Endothelial cell of umbilical vein (primary cell): ENCODE measurements at regions not wholly inside any gene's neighbourhood (a gene's known extent, or its start where the extent isn't known, plus 50 kb on each side); places are given as distances from the start of the nearest gene placed in this dataset.

Experiments used
- BruUV-seq: library from RNA; stranded (reverse); fragments of 400-500 nt; replicated peaks from 2 replicates; lab custom pipeline; 2021; lab: Mats Ljungman, UMichigan
- CTCF ChIA-PET: fragments of 300-600, 350-600 bp; sonication (Branson Sonifier 250); formaldehyde crosslinking; loops from one replicate; lab custom pipeline; 2021; ENCODE audit warnings: antibody characterized with exemption, inconsistent platforms; lab: Charles Lee
- POLR2A ChIA-PET: fragments of 300-600, 350-600 bp; sonication (Branson Sonifier 250); formaldehyde crosslinking; loops from one replicate; lab custom pipeline; 2021; ENCODE audit warnings: antibody characterized with exemption, inconsistent platforms; lab: Charles Lee
- DNase-seq: peaks from one replicate; pipeline ENCODE4 v3.0.0-alpha.2; 2011; ENCODE audit warnings: low read depth, low spot score
- FAIRE-seq: peaks from 2 replicates; lab custom pipeline; 2011; peaks lifted over from hg19 to GRCh38; lab: Jason Lieb, UNC
- H2AFZ ChIP-seq: 2 replicates; pipeline ENCODE4 v1.6.0; 2012; ENCODE audit warnings: low read depth, low read length, control low read depth, inconsistent platforms
- H3K27ac ChIP-seq: 2 replicates; pipeline ENCODE4 v1.5.1; 2011; ENCODE audit warnings: low read depth, mild to moderate bottlenecking, control low read depth, low read length, moderate library complexity; ENCODE audit not compliant: insufficient read depth
- H3K27me3 ChIP-seq, 2 experiments: 2 replicates each; pipeline versions ENCODE4 v1.6.0 to v1.6.1; 2011; ENCODE audit warnings: low read length in 2 of 2, mixed read lengths in 1 of 2; ENCODE audit not compliant: control insufficient read depth in 2 of 2, insufficient read depth in 2 of 2
- H3K36me3 ChIP-seq, 2 experiments: 2 replicates in 1 of 2; 3 replicates in 1 of 2; pipeline ENCODE4 v1.5.1; 2011; ENCODE audit warnings: low read length in 2 of 2, mild to moderate bottlenecking in 1 of 2, moderate library complexity in 1 of 2; ENCODE audit not compliant: control insufficient read depth in 2 of 2, insufficient read depth in 2 of 2; ENCODE audit errors: extremely low read depth in 1 of 2
- H3K4me1 ChIP-seq: 3 replicates; pipeline ENCODE4 v1.5.1; 2011; ENCODE audit warnings: mild to moderate bottlenecking, low read length; ENCODE audit not compliant: control insufficient read depth, insufficient read depth; ENCODE audit errors: extremely low read depth
- H3K4me2 ChIP-seq: 2 replicates; pipeline ENCODE4 v1.6.1; 2011; ENCODE audit warnings: low read length, control low read depth, mixed read lengths; ENCODE audit not compliant: insufficient read depth
- H3K4me3 ChIP-seq, 3 experiments: fragments of 200-600 bp in 1 of 3; sonication (generic), shearing (Covaris generic) in 1 of 3; replicated peaks in 1 of 3; 2 replicates each; pipeline ENCODE4 v1.5.1; 2011 to 2016; ENCODE audit warnings: control low read depth in 3 of 3, low read length in 3 of 3, mild to moderate bottlenecking in 2 of 3, inconsistent platforms in 1 of 3, low read depth in 1 of 3, moderate library complexity in 1 of 3; ENCODE audit not compliant: insufficient read depth in 1 of 3
- H3K79me2 ChIP-seq: 2 replicates; pipeline ENCODE4 v1.6.0; 2012; ENCODE audit warnings: low read length, inconsistent platforms; ENCODE audit not compliant: control insufficient read depth, insufficient read depth
- H3K9ac ChIP-seq: replicated peaks from 2 replicates; pipeline ENCODE3; 2011; ENCODE audit warnings: low read length, control low read depth; ENCODE audit not compliant: insufficient read depth; ENCODE audit errors: extremely low read depth
- H3K9me1 ChIP-seq: replicated peaks from 3 replicates; pipeline ENCODE4 v1.6.0; 2011; ENCODE audit warnings: mild to moderate bottlenecking, low read length; ENCODE audit not compliant: control insufficient read depth, insufficient read depth; ENCODE audit errors: extremely low read depth
- H3K9me3 ChIP-seq: replicated peaks from 2 replicates; pipeline ENCODE4 v1.5.1; 2012; ENCODE audit warnings: low read length, inconsistent platforms; ENCODE audit not compliant: control insufficient read depth, insufficient read depth
- H4K20me1 ChIP-seq: replicated peaks from 2 replicates; pipeline ENCODE3; 2011; ENCODE audit warnings: mild to moderate bottlenecking, low read length; ENCODE audit not compliant: control insufficient read depth, insufficient read depth; ENCODE audit errors: extremely low read depth
- EZH2 ChIP-seq: IDR thresholded peaks from 2 replicates; pipeline ENCODE4 v1.6.1; 2012; ENCODE audit warnings: borderline replicate concordance, low read depth, mild to moderate bottlenecking, moderate library complexity, low read length, inconsistent platforms; ENCODE audit not compliant: severe bottlenecking
- FOS ChIP-seq: IDR thresholded peaks from 2 replicates; pipeline ENCODE4 v1.6.1; 2011; ENCODE audit warnings: mild to moderate bottlenecking, low read length, moderate library complexity, borderline replicate concordance; ENCODE audit not compliant: insufficient read depth
- GATA2 ChIP-seq: IDR thresholded peaks from 2 replicates; pipeline ENCODE4 v1.7.0; 2011; ENCODE audit warnings: low read depth, mild to moderate bottlenecking, moderate library complexity, mixed read lengths, low read length; ENCODE audit not compliant: insufficient read length, insufficient read depth
- JUN ChIP-seq: IDR thresholded peaks from 2 replicates; pipeline ENCODE4 v1.6.1; 2011; ENCODE audit warnings: borderline replicate concordance, low read depth; ENCODE audit not compliant: insufficient read length, insufficient read depth
- MYC ChIP-seq: IDR thresholded peaks from one replicate; pipeline ENCODE4 v1.6.1; 2011; ENCODE audit warnings: mild to moderate bottlenecking, low read depth, low read length
- POLR2A ChIP-seq: IDR thresholded peaks from 2 replicates; pipeline ENCODE4 v1.6.1; 2012; ENCODE audit warnings: low read depth, mild to moderate bottlenecking, control low read depth, low read length
- POLR2AphosphoS5 ChIP-seq: IDR thresholded peaks from 2 replicates; pipeline ENCODE4 v1.6.1; 2012; ENCODE audit warnings: low read depth, mild to moderate bottlenecking, control low read depth, low read length, moderate library complexity; ENCODE audit not compliant: insufficient read depth
- dilution Hi-C: fragments of 300-500 bp; cut with MboI; formaldehyde crosslinking; loops from one replicate; pipeline ENCODE4 v1.15.0; 2019; ENCODE audit warnings: low sequenced_read_pairs; ENCODE audit not compliant: extremely low pct_ligation_motif_present
- intact Hi-C: fragments of 100-400 bp; cut with micrococcal nuclease; formaldehyde crosslinking; loops from one replicate; pipeline ENCODE4 v1.10.0; 2022
- TF ChIP-seq, protein P1 (sequence below), 2 donors: IDR thresholded peaks; 1 replicate in 1 of 2; 2 replicates in 1 of 2; pipeline ENCODE4 v1.5.1; 2011; ENCODE audit warnings: low read length in 2 of 2, mild to moderate bottlenecking in 2 of 2, moderate library complexity in 2 of 2, control low read depth in 1 of 2, inconsistent platforms in 1 of 2, low read depth in 1 of 2; ENCODE audit not compliant: insufficient read depth in 1 of 2; ENCODE audit errors: extremely low read depth in 1 of 2
- TF ChIP-seq, protein P2 (sequence below): IDR thresholded peaks from 2 replicates; pipeline ENCODE4 v1.6.1; 2011; ENCODE audit not compliant: insufficient read depth, insufficient read length

DNA sequence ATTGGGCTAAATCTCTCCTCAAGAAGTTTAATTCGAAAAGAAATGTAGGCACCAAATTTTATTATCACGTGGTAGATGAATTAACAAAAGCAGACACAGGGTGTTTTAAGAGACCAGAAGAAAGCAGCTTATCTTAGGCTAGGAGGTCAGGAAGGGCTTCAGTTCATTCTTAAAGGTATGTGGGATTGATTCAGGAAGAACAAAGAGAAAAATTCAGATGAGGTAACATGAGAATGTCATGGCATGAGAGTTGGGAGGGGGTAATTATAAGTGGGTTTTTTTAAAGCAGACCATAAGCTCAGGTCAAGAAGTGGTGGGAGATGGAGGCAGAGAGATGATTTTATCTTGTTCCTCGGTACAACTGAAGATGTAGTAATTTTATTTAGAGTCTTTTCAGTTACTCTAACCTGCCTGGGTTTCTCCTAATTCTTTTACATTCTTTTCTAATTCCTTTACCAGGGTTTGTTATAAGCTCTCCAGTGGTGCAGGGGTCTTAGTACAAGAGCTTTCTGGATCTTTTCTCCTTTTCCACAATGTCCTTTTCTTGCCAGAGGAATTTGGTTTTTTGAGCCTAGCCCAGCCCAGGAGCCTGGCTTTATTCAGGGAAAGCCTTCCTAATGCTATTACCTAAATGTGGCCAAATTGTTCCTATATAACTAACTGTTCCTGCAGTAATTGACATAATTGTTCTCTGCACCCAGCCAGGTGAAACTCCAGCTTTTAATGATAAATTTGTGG is 474.1 kb upstream of the BTBD3 start:
- Histone ChIP-seq H2AFZ (no peak overlapping the region), H3K4me3 (no peak overlapping the region), H3K4me2 (no peak overlapping the region), H3K27ac (no peak overlapping the region), H3K9ac (no peak overlapping the region), H3K4me1 (peaks cover 8% of the 10 kb centered on the region), H4K20me1 (no peaks in the 10 kb centered on the region), H3K9me3 (no peaks in the 10 kb centered on the region), H3K36me3 (no peaks in the 10 kb centered on the region), H3K9me1 (no peaks in the 10 kb centered on the region), H3K27me3 (no peaks in the 10 kb centered on the region), H3K79me2 (no peaks in the 10 kb centered on the region)
- ChIA-PET CTCF (no interaction called here), POLR2A (no interaction called here)
- intact Hi-C loops (no loop called here), dilution Hi-C loops (no loop called here)
- DNase-seq = no peak
- TF ChIP-seq, protein P1, sequence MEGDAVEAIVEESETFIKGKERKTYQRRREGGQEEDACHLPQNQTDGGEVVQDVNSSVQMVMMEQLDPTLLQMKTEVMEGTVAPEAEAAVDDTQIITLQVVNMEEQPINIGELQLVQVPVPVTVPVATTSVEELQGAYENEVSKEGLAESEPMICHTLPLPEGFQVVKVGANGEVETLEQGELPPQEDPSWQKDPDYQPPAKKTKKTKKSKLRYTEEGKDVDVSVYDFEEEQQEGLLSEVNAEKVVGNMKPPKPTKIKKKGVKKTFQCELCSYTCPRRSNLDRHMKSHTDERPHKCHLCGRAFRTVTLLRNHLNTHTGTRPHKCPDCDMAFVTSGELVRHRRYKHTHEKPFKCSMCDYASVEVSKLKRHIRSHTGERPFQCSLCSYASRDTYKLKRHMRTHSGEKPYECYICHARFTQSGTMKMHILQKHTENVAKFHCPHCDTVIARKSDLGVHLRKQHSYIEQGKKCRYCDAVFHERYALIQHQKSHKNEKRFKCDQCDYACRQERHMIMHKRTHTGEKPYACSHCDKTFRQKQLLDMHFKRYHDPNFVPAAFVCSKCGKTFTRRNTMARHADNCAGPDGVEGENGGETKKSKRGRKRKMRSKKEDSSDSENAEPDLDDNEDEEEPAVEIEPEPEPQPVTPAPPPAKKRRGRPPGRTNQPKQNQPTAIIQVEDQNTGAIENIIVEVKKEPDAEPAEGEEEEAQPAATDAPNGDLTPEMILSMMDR (IDR thresholded peaks at IDR 0.05; ENCODE audit: extremely low read depth in 1 of 2, insufficient read depth in 1 of 2, low read depth in 1 of 2, low read length in 2 of 2) = no peak
- no peak for TF ChIP-seq POLR2A
- TF ChIP-seq, protein P2, sequence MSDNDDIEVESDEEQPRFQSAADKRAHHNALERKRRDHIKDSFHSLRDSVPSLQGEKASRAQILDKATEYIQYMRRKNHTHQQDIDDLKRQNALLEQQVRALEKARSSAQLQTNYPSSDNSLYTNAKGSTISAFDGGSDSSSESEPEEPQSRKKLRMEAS = no peak
- TF ChIP-seq EZH2 = no peak
- no peak for TF ChIP-seq POLR2AphosphoS5
- TF ChIP-seq FOS = no peak
- no peak for TF ChIP-seq MYC
- TF ChIP-seq GATA2 = no peak
- TF ChIP-seq JUN = no peak
- BruUV-seq = no TSS peak
- FAIRE-seq = no peak
